Endothelial cell of umbilical vein (primary cell): ENCODE measurements at regions not wholly inside any gene's neighbourhood (a gene's known extent, or its start where the extent isn't known, plus 50 kb on each side); places are given as distances from the start of the nearest gene placed in this dataset.

Experiments used
- BruUV-seq: library from RNA; stranded (reverse); fragments of 400-500 nt; replicated peaks from 2 replicates; lab custom pipeline; 2021; lab: Mats Ljungman, UMichigan
- CTCF ChIA-PET: fragments of 300-600, 350-600 bp; sonication (Branson Sonifier 250); formaldehyde crosslinking; loops from one replicate; lab custom pipeline; 2021; ENCODE audit warnings: antibody characterized with exemption, inconsistent platforms; lab: Charles Lee
- POLR2A ChIA-PET: fragments of 300-600, 350-600 bp; sonication (Branson Sonifier 250); formaldehyde crosslinking; loops from one replicate; lab custom pipeline; 2021; ENCODE audit warnings: antibody characterized with exemption, inconsistent platforms; lab: Charles Lee
- DNase-seq: peaks from one replicate; pipeline ENCODE4 v3.0.0-alpha.2; 2011; ENCODE audit warnings: low read depth, low spot score
- FAIRE-seq: peaks from 2 replicates; lab custom pipeline; 2011; peaks lifted over from hg19 to GRCh38; lab: Jason Lieb, UNC
- H2AFZ ChIP-seq: 2 replicates; pipeline ENCODE4 v1.6.0; 2012; ENCODE audit warnings: low read depth, low read length, control low read depth, inconsistent platforms
- H3K27ac ChIP-seq: 2 replicates; pipeline ENCODE4 v1.5.1; 2011; ENCODE audit warnings: low read depth, mild to moderate bottlenecking, control low read depth, low read length, moderate library complexity; ENCODE audit not compliant: insufficient read depth
- H3K27me3 ChIP-seq, 2 experiments: 2 replicates each; pipeline versions ENCODE4 v1.6.0 to v1.6.1; 2011; ENCODE audit warnings: low read length in 2 of 2, mixed read lengths in 1 of 2; ENCODE audit not compliant: control insufficient read depth in 2 of 2, insufficient read depth in 2 of 2
- H3K36me3 ChIP-seq, 2 experiments: 2 replicates in 1 of 2; 3 replicates in 1 of 2; pipeline ENCODE4 v1.5.1; 2011; ENCODE audit warnings: low read length in 2 of 2, mild to moderate bottlenecking in 1 of 2, moderate library complexity in 1 of 2; ENCODE audit not compliant: control insufficient read depth in 2 of 2, insufficient read depth in 2 of 2; ENCODE audit errors: extremely low read depth in 1 of 2
- H3K4me1 ChIP-seq: 3 replicates; pipeline ENCODE4 v1.5.1; 2011; ENCODE audit warnings: mild to moderate bottlenecking, low read length; ENCODE audit not compliant: control insufficient read depth, insufficient read depth; ENCODE audit errors: extremely low read depth
- H3K4me2 ChIP-seq: 2 replicates; pipeline ENCODE4 v1.6.1; 2011; ENCODE audit warnings: low read length, control low read depth, mixed read lengths; ENCODE audit not compliant: insufficient read depth
- H3K4me3 ChIP-seq, 3 experiments: fragments of 200-600 bp in 1 of 3; sonication (generic), shearing (Covaris generic) in 1 of 3; replicated peaks in 1 of 3; 2 replicates each; pipeline ENCODE4 v1.5.1; 2011 to 2016; ENCODE audit warnings: control low read depth in 3 of 3, low read length in 3 of 3, mild to moderate bottlenecking in 2 of 3, inconsistent platforms in 1 of 3, low read depth in 1 of 3, moderate library complexity in 1 of 3; ENCODE audit not compliant: insufficient read depth in 1 of 3
- H3K79me2 ChIP-seq: 2 replicates; pipeline ENCODE4 v1.6.0; 2012; ENCODE audit warnings: low read length, inconsistent platforms; ENCODE audit not compliant: control insufficient read depth, insufficient read depth
- H3K9ac ChIP-seq: replicated peaks from 2 replicates; pipeline ENCODE3; 2011; ENCODE audit warnings: low read length, control low read depth; ENCODE audit not compliant: insufficient read depth; ENCODE audit errors: extremely low read depth
- H3K9me1 ChIP-seq: replicated peaks from 3 replicates; pipeline ENCODE4 v1.6.0; 2011; ENCODE audit warnings: mild to moderate bottlenecking, low read length; ENCODE audit not compliant: control insufficient read depth, insufficient read depth; ENCODE audit errors: extremely low read depth
- H3K9me3 ChIP-seq: replicated peaks from 2 replicates; pipeline ENCODE4 v1.5.1; 2012; ENCODE audit warnings: low read length, inconsistent platforms; ENCODE audit not compliant: control insufficient read depth, insufficient read depth
- H4K20me1 ChIP-seq: replicated peaks from 2 replicates; pipeline ENCODE3; 2011; ENCODE audit warnings: mild to moderate bottlenecking, low read length; ENCODE audit not compliant: control insufficient read depth, insufficient read depth; ENCODE audit errors: extremely low read depth
- EZH2 ChIP-seq: IDR thresholded peaks from 2 replicates; pipeline ENCODE4 v1.6.1; 2012; ENCODE audit warnings: borderline replicate concordance, low read depth, mild to moderate bottlenecking, moderate library complexity, low read length, inconsistent platforms; ENCODE audit not compliant: severe bottlenecking
- FOS ChIP-seq: IDR thresholded peaks from 2 replicates; pipeline ENCODE4 v1.6.1; 2011; ENCODE audit warnings: mild to moderate bottlenecking, low read length, moderate library complexity, borderline replicate concordance; ENCODE audit not compliant: insufficient read depth
- GATA2 ChIP-seq: IDR thresholded peaks from 2 replicates; pipeline ENCODE4 v1.7.0; 2011; ENCODE audit warnings: low read depth, mild to moderate bottlenecking, moderate library complexity, mixed read lengths, low read length; ENCODE audit not compliant: insufficient read length, insufficient read depth
- JUN ChIP-seq: IDR thresholded peaks from 2 replicates; pipeline ENCODE4 v1.6.1; 2011; ENCODE audit warnings: borderline replicate concordance, low read depth; ENCODE audit not compliant: insufficient read length, insufficient read depth
- MYC ChIP-seq: IDR thresholded peaks from one replicate; pipeline ENCODE4 v1.6.1; 2011; ENCODE audit warnings: mild to moderate bottlenecking, low read depth, low read length
- POLR2A ChIP-seq: IDR thresholded peaks from 2 replicates; pipeline ENCODE4 v1.6.1; 2012; ENCODE audit warnings: low read depth, mild to moderate bottlenecking, control low read depth, low read length
- POLR2AphosphoS5 ChIP-seq: IDR thresholded peaks from 2 replicates; pipeline ENCODE4 v1.6.1; 2012; ENCODE audit warnings: low read depth, mild to moderate bottlenecking, control low read depth, low read length, moderate library complexity; ENCODE audit not compliant: insufficient read depth
- dilution Hi-C: fragments of 300-500 bp; cut with MboI; formaldehyde crosslinking; loops from one replicate; pipeline ENCODE4 v1.15.0; 2019; ENCODE audit warnings: low sequenced_read_pairs; ENCODE audit not compliant: extremely low pct_ligation_motif_present
- intact Hi-C: fragments of 100-400 bp; cut with micrococcal nuclease; formaldehyde crosslinking; loops from one replicate; pipeline ENCODE4 v1.10.0; 2022
- TF ChIP-seq, protein P1 (sequence below): IDR thresholded peaks from 2 replicates; pipeline ENCODE4 v1.6.1; 2011; ENCODE audit not compliant: insufficient read depth, insufficient read length
- TF ChIP-seq, protein P2 (sequence below), 2 donors: IDR thresholded peaks; 1 replicate in 1 of 2; 2 replicates in 1 of 2; pipeline ENCODE4 v1.5.1; 2011; ENCODE audit warnings: low read length in 2 of 2, mild to moderate bottlenecking in 2 of 2, moderate library complexity in 2 of 2, control low read depth in 1 of 2, inconsistent platforms in 1 of 2, low read depth in 1 of 2; ENCODE audit not compliant: insufficient read depth in 1 of 2; ENCODE audit errors: extremely low read depth in 1 of 2

DNA sequence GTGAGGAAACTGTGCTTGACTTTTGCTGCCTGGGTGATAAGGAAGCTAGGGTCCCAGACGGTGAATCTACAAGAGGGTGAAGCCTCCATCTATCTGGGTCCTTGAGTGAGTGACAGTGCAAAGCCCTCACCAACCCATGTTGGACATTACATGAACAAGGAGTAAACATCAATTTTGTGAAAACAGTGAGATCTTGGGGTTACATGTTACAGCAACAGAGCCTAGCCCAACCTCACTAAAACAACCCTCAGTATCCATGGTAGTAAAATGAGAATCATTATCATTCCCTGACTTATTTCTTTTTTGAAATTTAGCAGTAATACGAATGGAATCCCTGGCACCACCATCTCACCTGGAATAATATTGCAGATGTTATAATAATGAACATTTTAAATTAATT is 103.4 kb downstream of the TSN start:
- H3K79me2 ChIP-seq: no peaks in the 10 kb centered on the region
- TF ChIP-seq, protein P1, sequence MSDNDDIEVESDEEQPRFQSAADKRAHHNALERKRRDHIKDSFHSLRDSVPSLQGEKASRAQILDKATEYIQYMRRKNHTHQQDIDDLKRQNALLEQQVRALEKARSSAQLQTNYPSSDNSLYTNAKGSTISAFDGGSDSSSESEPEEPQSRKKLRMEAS: no peak
- no peak overlapping the region for H3K9ac ChIP-seq
- no peaks in the 10 kb centered on the region for H4K20me1 ChIP-seq
- H3K27ac ChIP-seq: no peak overlapping the region
- no TSS peak for BruUV-seq
- no peaks in the 10 kb centered on the region for H3K9me1 ChIP-seq
- H3K4me3 ChIP-seq: no peak overlapping the region
- intact Hi-C loops (no loop called here), dilution Hi-C loops (no loop called here)
- H2AFZ ChIP-seq: no peak overlapping the region
- CTCF ChIA-PET: no interaction called here
- H3K27me3 ChIP-seq: no peaks in the 10 kb centered on the region
- H3K36me3 ChIP-seq: no peaks in the 10 kb centered on the region
- H3K9me3 ChIP-seq: no peaks in the 10 kb centered on the region
- no peak overlapping the region for H3K4me2 ChIP-seq
- H3K4me1 ChIP-seq: no peaks in the 10 kb centered on the region
- POLR2A ChIA-PET: no interaction called here
- FAIRE-seq (no peak), DNase-seq (no peak)

DNA sequence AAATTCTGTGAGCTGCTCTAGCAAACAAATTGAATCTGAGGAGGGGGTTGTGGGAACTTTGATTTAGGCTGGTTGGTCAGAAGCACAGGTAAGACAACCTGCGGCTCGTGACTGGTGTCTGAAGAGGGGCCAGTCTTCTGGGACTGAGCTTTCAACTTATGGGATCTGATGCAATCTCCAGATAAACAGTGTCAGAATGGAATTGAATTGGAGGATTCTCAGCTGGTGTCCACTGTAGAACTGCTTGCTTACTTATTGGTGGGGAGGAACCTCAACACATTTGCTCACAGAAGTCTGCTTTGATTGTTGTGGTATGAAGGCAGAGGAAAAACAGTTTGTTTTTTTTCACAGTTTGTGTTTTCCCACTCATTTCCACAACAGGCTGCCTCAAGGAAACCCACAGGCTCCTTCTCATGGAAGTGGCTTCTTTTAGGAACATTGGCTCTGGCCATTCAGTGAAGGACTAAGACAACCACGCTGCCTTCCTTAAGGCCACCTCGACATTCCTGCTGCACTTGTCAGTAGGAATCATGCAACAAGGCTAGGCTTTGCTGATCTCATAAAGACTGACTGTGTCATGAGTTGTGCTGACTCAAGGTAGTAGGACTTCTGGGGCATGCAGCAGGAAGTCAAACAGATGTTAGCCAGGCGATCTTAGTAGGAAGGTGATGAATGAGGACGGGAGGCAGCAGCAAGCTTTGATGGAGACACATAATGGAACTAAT is 104.7 kb downstream of the TSN start:
- H3K27me3 ChIP-seq: no peaks in the 10 kb centered on the region
- H4K20me1 ChIP-seq: no peaks in the 10 kb centered on the region
- H2AFZ ChIP-seq: no peak overlapping the region
- no peaks in the 10 kb centered on the region for H3K36me3 ChIP-seq
- dilution Hi-C loops: no loop called here
- POLR2A ChIA-PET: no interaction called here
- no peaks in the 10 kb centered on the region for H3K4me1 ChIP-seq
- intact Hi-C loops: no loop called here
- CTCF ChIA-PET: no interaction called here
- TF ChIP-seq MYC (no peak), POLR2A (no peak), JUN (no peak), EZH2 (no peak), POLR2AphosphoS5 (no peak), FOS (no peak), GATA2 (no peak)
- TF ChIP-seq, protein P2, sequence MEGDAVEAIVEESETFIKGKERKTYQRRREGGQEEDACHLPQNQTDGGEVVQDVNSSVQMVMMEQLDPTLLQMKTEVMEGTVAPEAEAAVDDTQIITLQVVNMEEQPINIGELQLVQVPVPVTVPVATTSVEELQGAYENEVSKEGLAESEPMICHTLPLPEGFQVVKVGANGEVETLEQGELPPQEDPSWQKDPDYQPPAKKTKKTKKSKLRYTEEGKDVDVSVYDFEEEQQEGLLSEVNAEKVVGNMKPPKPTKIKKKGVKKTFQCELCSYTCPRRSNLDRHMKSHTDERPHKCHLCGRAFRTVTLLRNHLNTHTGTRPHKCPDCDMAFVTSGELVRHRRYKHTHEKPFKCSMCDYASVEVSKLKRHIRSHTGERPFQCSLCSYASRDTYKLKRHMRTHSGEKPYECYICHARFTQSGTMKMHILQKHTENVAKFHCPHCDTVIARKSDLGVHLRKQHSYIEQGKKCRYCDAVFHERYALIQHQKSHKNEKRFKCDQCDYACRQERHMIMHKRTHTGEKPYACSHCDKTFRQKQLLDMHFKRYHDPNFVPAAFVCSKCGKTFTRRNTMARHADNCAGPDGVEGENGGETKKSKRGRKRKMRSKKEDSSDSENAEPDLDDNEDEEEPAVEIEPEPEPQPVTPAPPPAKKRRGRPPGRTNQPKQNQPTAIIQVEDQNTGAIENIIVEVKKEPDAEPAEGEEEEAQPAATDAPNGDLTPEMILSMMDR (IDR thresholded peaks at IDR 0.05; ENCODE audit: extremely low read depth in 1 of 2, insufficient read depth in 1 of 2, low read depth in 1 of 2, low read length in 2 of 2): no peak
- TF ChIP-seq, protein P1: no peak
- no peak overlapping the region for H3K4me3 ChIP-seq
- H3K4me2 ChIP-seq: no peak overlapping the region
- no TSS peak for BruUV-seq
- no peaks in the 10 kb centered on the region for H3K9me3 ChIP-seq
- no peaks in the 10 kb centered on the region for H3K79me2 ChIP-seq
- DNase-seq: no peak
- no peak overlapping the region for H3K9ac ChIP-seq
- H3K9me1 ChIP-seq: no peaks in the 10 kb centered on the region
- H3K27ac ChIP-seq: no peak overlapping the region
- no peak for FAIRE-seq
